ENCODE measurements at regions not wholly inside any gene's neighbourhood (a gene's known extent, or its start where the extent isn't known, plus 50 kb on each side); places are given as distances from the start of the nearest gene placed in this dataset.

DNA sequence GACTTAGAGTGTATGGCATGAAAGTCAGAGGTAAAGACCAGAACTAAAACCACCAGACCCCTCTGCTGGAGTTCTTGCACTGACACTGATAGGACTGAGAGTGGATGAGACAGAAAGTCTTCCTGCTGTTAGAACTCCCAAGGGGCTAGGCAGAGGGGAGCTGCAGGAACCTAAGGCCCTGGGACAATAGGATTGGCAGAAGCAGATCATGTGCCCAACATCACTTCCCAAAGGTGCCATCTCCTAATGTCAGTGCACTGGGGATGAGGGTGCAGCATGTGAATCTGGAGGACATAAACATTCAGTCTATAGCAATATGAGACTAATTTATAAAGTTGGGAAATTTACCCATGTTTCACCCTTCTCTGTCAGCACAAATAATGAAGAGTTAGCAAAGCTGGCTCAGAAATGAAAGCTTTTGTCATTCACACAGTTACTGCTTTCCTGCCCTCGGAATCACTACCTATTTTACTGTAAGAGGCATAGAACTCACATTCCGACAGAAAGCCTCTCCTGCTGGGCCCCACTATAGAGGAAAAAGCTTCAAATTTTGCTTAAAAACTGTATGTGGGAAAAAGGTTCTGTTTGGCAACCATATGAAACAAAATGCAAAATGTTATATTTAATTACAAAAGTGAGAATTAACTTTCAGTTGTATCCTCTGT lies 49.9 kb upstream of the SSX2IP start:
- TF ChIP-seq, protein P1, sequence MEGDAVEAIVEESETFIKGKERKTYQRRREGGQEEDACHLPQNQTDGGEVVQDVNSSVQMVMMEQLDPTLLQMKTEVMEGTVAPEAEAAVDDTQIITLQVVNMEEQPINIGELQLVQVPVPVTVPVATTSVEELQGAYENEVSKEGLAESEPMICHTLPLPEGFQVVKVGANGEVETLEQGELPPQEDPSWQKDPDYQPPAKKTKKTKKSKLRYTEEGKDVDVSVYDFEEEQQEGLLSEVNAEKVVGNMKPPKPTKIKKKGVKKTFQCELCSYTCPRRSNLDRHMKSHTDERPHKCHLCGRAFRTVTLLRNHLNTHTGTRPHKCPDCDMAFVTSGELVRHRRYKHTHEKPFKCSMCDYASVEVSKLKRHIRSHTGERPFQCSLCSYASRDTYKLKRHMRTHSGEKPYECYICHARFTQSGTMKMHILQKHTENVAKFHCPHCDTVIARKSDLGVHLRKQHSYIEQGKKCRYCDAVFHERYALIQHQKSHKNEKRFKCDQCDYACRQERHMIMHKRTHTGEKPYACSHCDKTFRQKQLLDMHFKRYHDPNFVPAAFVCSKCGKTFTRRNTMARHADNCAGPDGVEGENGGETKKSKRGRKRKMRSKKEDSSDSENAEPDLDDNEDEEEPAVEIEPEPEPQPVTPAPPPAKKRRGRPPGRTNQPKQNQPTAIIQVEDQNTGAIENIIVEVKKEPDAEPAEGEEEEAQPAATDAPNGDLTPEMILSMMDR (IDR thresholded peaks at IDR 0.05 in 4 of 5, conservative IDR thresholded peaks at IDR 0.05 in 1 of 5), result no peak
- TF ChIP-seq POLR2A (IDR thresholded peaks at IDR 0.05), result no peak
